Uterus (tissue), 3 donors: ENCODE measurements at regions not wholly inside any gene's neighbourhood (a gene's known extent, or its start where the extent isn't known, plus 50 kb on each side); places are given as distances from the start of the nearest gene placed in this dataset.

Experiments used
- DNase-seq, 2 donors: peaks; one replicate each; pipeline ENCODE4 v3.0.0-alpha.2; 2019 to 2020
- H3K27ac ChIP-seq, 2 donors: fragments of 200-600 bp; sonication (generic); 1 replicate in 1 of 2; 2 replicates in 1 of 2; pipeline ENCODE4 v1.5.1; 2016 to 2018
- H3K27me3 ChIP-seq, 2 donors: fragments of 200-600 bp; sonication (generic); one replicate each; pipeline ENCODE4 v1.5.1; 2018 to 2019; ENCODE audit warnings: control low read depth in 1 of 2
- H3K36me3 ChIP-seq, 2 donors: fragments of 200-600 bp; sonication (generic); one replicate each; pipeline ENCODE4 v1.5.1; 2019; ENCODE audit warnings: control low read depth in 1 of 2
- H3K4me1 ChIP-seq, 2 donors: fragments of 200-600 bp; sonication (generic); one replicate each; pipeline ENCODE4 v1.5.1; 2018 to 2019; ENCODE audit warnings: control low read depth in 1 of 2
- H3K4me3 ChIP-seq, 2 donors: fragments of 200-600 bp; sonication (generic); 1 replicate in 1 of 2; 2 replicates in 1 of 2; pipeline ENCODE4 v1.5.1; 2018 to 2019; ENCODE audit warnings: mild to moderate bottlenecking in 1 of 2
- H3K9me3 ChIP-seq, 2 donors: fragments of 200-600 bp; sonication (generic); one replicate each; pipeline ENCODE4 v1.5.1; 2019; ENCODE audit warnings: control low read depth in 1 of 2
- POLR2A ChIP-seq, 2 donors: fragments of 450-650 bp; IDR thresholded peaks; one replicate each; pipeline ENCODE4 v1.6.1; 2016; ENCODE audit warnings: antibody characterized with exemption in 2 of 2, mild to moderate bottlenecking in 1 of 2, moderate library complexity in 1 of 2
- intact Hi-C: fragments of 100-400 bp; cut with DNase I; formaldehyde crosslinking; loops from one replicate; pipeline ENCODE4 v1.15.1; 2023; ENCODE audit warnings: low total_unique reads
- TF ChIP-seq, protein P1 (sequence below), 4 experiments: fragments of 200-600 bp in 2 of 4; fragments of 450-650 bp in 2 of 4; sonication (generic) in 2 of 4; IDR thresholded peaks; one replicate each; pipeline ENCODE4 v1.5.1; 2016 to 2019; ENCODE audit warnings: antibody characterized with exemption in 4 of 4, mild to moderate bottlenecking in 2 of 4, moderate library complexity in 1 of 4
- donor health status: DM: yes; HTN: yes; CAD: no.

DNA sequence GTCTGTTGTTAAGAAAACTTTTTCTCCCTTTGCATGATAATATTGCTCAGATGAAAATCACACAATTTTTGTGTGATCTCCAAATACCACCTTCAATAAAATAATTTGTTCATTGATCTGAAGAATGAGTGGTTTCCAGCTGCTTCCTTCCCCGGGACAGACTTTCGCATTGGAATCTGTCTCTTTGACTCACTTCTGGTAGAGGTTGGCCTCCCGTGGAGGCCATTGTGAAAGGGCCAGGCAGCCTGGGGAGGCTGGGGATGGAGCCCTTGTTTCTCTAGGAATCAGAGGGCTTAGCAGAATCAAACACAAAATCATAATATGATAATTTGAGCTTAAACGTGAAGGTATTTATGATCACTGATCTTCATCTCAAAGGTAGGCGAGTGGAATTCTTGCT lies 135.0 kb upstream of the ZNF536 start:
- intact Hi-C loops: no loop called here
- Histone ChIP-seq H3K9me3 (no peaks in the 10 kb centered on the region), H3K27me3 (no peaks in the 10 kb centered on the region), H3K27ac (no peak overlapping the region), H3K4me3 (no peak overlapping the region), H3K36me3 (no peaks in the 10 kb centered on the region), H3K4me1 (no peaks in the 10 kb centered on the region)
- no peak for DNase-seq
- TF ChIP-seq POLR2A (IDR thresholded peaks at IDR 0.05): no peak
- TF ChIP-seq, protein P1, sequence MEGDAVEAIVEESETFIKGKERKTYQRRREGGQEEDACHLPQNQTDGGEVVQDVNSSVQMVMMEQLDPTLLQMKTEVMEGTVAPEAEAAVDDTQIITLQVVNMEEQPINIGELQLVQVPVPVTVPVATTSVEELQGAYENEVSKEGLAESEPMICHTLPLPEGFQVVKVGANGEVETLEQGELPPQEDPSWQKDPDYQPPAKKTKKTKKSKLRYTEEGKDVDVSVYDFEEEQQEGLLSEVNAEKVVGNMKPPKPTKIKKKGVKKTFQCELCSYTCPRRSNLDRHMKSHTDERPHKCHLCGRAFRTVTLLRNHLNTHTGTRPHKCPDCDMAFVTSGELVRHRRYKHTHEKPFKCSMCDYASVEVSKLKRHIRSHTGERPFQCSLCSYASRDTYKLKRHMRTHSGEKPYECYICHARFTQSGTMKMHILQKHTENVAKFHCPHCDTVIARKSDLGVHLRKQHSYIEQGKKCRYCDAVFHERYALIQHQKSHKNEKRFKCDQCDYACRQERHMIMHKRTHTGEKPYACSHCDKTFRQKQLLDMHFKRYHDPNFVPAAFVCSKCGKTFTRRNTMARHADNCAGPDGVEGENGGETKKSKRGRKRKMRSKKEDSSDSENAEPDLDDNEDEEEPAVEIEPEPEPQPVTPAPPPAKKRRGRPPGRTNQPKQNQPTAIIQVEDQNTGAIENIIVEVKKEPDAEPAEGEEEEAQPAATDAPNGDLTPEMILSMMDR (IDR thresholded peaks at IDR 0.05): no peak

DNA sequence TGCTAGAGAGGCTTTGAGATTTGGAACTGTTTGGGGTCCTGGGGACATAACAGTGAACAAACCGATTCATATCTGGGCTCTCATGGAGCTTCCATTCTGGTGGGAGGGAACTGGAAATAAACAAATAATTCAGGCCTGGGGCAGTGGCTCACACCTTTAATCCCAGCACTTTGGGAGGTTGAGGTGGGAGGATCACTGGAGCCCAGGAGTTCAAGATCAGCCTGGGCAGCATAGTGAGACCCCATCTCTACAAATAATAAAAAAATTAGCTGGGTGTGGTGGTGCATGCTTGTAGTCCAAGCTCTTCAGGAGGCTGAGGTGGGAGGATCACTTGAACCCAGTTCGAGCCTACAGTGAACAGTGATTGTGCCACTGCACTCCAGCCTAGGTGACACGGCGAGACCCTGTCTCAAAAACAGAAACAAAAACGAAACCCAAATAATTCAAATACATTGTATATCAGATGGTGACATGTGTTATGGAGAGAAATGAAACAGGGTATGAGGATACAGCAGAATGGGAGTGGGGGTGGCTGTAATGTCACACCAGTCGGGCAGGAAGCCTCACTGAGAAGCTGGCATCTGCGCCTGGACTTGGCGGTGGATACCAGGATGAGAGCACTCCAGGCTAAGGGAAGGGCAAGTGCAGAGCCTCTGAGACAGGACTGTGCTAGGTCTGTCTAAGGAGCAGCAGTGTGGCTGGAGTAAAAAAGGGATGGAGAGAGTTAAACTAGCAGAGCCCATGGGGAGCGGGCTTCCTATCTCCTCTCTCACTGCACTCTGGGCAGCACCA lies 131.1 kb upstream of the ZNF536 start:
- H3K4me3 ChIP-seq: no peak overlapping the region
- no peaks in the 10 kb centered on the region for H3K27me3 ChIP-seq
- TF ChIP-seq, protein P1 (IDR thresholded peaks at IDR 0.05): no peak
- no peak for TF ChIP-seq POLR2A (IDR thresholded peaks at IDR 0.05)
- H3K27ac ChIP-seq: no peak overlapping the region
- no peaks in the 10 kb centered on the region for H3K36me3 ChIP-seq
- no peaks in the 10 kb centered on the region for H3K4me1 ChIP-seq
- no peaks in the 10 kb centered on the region for H3K9me3 ChIP-seq
- intact Hi-C loops: no loop called here
- no peak for DNase-seq

DNA sequence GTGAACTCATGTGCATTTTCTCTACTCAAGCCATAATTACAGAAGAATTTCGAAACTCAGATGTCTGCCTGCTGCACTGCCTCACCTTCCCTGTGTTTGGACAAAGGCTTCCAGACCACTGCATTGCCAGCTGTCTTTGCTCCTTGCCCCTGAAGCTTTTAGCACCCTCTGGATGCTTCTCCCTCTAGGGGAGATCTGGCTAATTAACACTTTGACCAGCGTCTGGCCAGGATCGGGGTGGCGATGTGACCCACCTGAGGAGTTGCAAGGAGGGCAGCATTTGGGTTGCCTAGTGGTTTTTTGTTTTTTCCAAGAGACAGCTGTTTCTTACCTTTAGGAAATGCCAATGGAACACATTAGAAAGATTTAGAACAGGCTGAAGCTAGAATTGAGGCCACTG lies 127.7 kb upstream of the ZNF536 start:
- Histone ChIP-seq H3K4me1 (no peaks in the 10 kb centered on the region), H3K9me3 (no peaks in the 10 kb centered on the region), H3K27me3 (no peaks in the 10 kb centered on the region), H3K27ac (no peak overlapping the region), H3K4me3 (no peak overlapping the region), H3K36me3 (no peaks in the 10 kb centered on the region)
- TF ChIP-seq POLR2A (IDR thresholded peaks at IDR 0.05): no peak
- TF ChIP-seq, protein P1 (IDR thresholded peaks at IDR 0.05): no peak
- DNase-seq: no peak
- intact Hi-C loops: no loop called here

DNA sequence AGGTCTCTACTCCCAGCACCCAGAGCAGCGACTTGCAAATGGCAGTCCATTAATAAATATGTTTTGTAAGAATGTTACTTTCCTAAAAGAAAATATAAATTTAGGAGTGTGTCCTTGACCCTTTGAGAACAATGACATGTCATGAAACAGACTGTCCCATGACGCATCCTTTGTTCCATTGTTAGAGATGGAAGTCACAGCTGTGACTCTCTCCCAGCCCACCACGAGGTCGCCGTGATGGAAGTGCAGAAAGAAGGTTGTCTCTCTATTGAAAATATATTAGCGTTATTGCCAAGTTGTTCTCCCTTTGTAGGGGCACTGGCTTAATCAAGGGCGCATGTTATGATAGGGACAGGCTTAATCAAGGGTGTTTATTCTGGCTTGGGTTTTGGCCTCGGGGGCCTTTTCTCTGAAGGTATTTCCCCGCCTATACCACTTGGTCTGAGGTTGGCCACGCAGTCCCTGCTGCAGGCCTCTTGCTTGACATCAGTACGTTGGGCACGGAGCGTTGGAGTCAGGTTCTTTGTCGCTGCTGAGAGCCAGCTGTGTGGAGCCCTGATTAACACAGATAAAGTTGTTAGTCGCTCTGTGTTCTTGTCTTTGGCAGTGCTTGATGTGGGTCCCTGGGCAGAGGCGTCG lies 126.7 kb upstream of the ZNF536 start:
- intact Hi-C loops: no loop called here
- Histone ChIP-seq H3K36me3 (no peaks in the 10 kb centered on the region), H3K27me3 (no peaks in the 10 kb centered on the region), H3K4me1 (no peaks in the 10 kb centered on the region), H3K4me3 (no peak overlapping the region), H3K9me3 (no peaks in the 10 kb centered on the region), H3K27ac (no peak overlapping the region)
- DNase-seq: no peak
- no peak for TF ChIP-seq POLR2A (IDR thresholded peaks at IDR 0.05)
- TF ChIP-seq, protein P1 (IDR thresholded peaks at IDR 0.05): no peak

DNA sequence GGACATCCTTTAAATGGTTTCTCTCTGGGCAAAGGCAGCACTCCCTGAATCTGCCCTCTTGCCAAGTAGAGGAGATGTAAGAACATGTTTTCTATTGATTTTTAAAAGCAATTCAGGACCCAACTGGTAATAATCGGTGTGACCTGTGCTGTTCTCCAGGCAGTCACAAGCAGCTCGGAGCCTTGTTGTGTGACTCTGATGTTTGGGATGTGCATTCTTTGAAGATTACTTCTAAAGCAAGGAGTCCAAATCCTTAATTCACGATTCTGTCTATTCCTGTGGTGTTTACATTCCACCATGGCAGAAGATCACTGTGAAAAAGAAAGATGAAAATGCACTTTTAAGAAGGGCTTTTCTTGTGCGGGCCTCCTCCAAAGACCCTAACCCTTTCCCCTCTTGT lies 122.3 kb upstream of the ZNF536 start:
- Histone ChIP-seq H3K36me3 (no peaks in the 10 kb centered on the region), H3K27me3 (peaks cover 0 to 10% of the 10 kb centered on the region in 2 donors), H3K9me3 (no peaks in the 10 kb centered on the region), H3K4me3 (no peak overlapping the region), H3K27ac (no peak overlapping the region), H3K4me1 (no peaks in the 10 kb centered on the region)
- no peak for DNase-seq
- TF ChIP-seq, protein P1 (IDR thresholded peaks at IDR 0.05): no peak
- no peak for TF ChIP-seq POLR2A (IDR thresholded peaks at IDR 0.05)
- intact Hi-C loops: no loop called here
